GM10266 (cell line): ENCODE measurements at regions not wholly inside any gene's neighbourhood (a gene's known extent, or its start where the extent isn't known, plus 50 kb on each side); places are given as distances from the start of the nearest gene placed in this dataset.

Experiments
- DNase-seq: peaks from one replicate; pipeline ENCODE4 v3.0.0; 2012; ENCODE audit errors: extremely low spot score
- TF ChIP-seq, protein P1 (sequence below): IDR thresholded peaks from 2 replicates; pipeline ENCODE4 v1.5.1; 2012; ENCODE audit warnings: mild to moderate bottlenecking, low read depth; ENCODE audit not compliant: control insufficient read depth, insufficient read depth; ENCODE audit errors: missing control alignments

- TF ChIP-seq, protein P1, sequence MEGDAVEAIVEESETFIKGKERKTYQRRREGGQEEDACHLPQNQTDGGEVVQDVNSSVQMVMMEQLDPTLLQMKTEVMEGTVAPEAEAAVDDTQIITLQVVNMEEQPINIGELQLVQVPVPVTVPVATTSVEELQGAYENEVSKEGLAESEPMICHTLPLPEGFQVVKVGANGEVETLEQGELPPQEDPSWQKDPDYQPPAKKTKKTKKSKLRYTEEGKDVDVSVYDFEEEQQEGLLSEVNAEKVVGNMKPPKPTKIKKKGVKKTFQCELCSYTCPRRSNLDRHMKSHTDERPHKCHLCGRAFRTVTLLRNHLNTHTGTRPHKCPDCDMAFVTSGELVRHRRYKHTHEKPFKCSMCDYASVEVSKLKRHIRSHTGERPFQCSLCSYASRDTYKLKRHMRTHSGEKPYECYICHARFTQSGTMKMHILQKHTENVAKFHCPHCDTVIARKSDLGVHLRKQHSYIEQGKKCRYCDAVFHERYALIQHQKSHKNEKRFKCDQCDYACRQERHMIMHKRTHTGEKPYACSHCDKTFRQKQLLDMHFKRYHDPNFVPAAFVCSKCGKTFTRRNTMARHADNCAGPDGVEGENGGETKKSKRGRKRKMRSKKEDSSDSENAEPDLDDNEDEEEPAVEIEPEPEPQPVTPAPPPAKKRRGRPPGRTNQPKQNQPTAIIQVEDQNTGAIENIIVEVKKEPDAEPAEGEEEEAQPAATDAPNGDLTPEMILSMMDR, result no peak
- DNase-seq, result no peak
Measured at GRCh38 chr13:76552041-76552772, 334.0 kb downstream of the KCTD12 start.

GRCh38 chr13:76542176-76542575 is 344.0 kb downstream of the KCTD12 start:
- DNase-seq, result no peak
- TF ChIP-seq, protein P1, result no peak

GRCh38 chr13:76538004-76538403 is 348.2 kb downstream of the KCTD12 start:
- TF ChIP-seq, protein P1, result no peak
- DNase-seq, result no peak

GRCh38 chr13:76533251-76533650 is 353.0 kb downstream of the KCTD12 start:
- TF ChIP-seq, protein P1, result no peak
- DNase-seq, result no peak

GRCh38 chr13:76527041-76527440 is 359.2 kb downstream of the KCTD12 start:
- no peak for DNase-seq
- TF ChIP-seq, protein P1, result no peak

GRCh38 chr13:76523740-76524340 is 362.4 kb downstream of the KCTD12 start:
- peak; percentile 27 for DNase-seq
- TF ChIP-seq, protein P1, result no peak

- TF ChIP-seq, protein P1, result no peak
Measured at GRCh38 chr13:76522083-76522755, 364.0 kb downstream of the KCTD12 start.

More at GRCh38 chr13:76522083-76522755, 364.0 kb downstream of the KCTD12 start:
- DNase-seq, result no peak
